B cell (primary cell): ENCODE measurements at regions not wholly inside any gene's neighbourhood (a gene's known extent, or its start where the extent isn't known, plus 50 kb on each side); places are given as distances from the start of the nearest gene placed in this dataset.

ENCODE experiments used
- ATAC-seq: fragments of 200-7000 bp; cut with Tn5 transposase; one replicate; pipeline ENCODE4 v1.10.0; 2021; ENCODE audit warnings: low read depth, mild to moderate bottlenecking, moderate number of reproducible peaks, moderate library complexity
- CTCF ChIA-PET: fragments of 350-600 bp; sonication (Branson Sonifier 250); formaldehyde crosslinking; loops from one replicate; lab custom pipeline; 2021; ENCODE audit warnings: antibody characterized with exemption, inconsistent platforms; lab: Charles Lee
- POLR2A ChIA-PET: fragments of 350-600 bp; sonication (Branson Sonifier 250); formaldehyde crosslinking; loops from one replicate; lab custom pipeline; 2021; ENCODE audit warnings: antibody characterized with exemption; lab: Charles Lee
- DNase-seq: peaks from one replicate; pipeline ENCODE4 v3.0.0; 2013
- H2AFZ ChIP-seq: 2 replicates; pipeline ENCODE4 v1.6.1; 2012; ENCODE audit warnings: mild to moderate bottlenecking, low read depth, low read length; ENCODE audit not compliant: insufficient read depth, poor library complexity, severe bottlenecking
- H3K27ac ChIP-seq, 2 donors: 1 replicate in 1 of 2; 2 replicates in 1 of 2; pipeline ENCODE4 v1.5.1; 2012 to 2013; ENCODE audit warnings: low read length in 2 of 2, mild to moderate bottlenecking in 2 of 2, moderate library complexity in 1 of 2
- H3K27me3 ChIP-seq, 4 experiments: fragments of 200-600 bp in 1 of 4; sonication (generic) in 1 of 4; replicated peaks in 1 of 4; 1 replicate in 2 of 4; 2 replicates in 2 of 4; pipeline versions ENCODE4 v1.6.1 to v1.7.0; 2013 to 2016; ENCODE audit warnings: low read length in 3 of 4, mild to moderate bottlenecking in 2 of 4, mixed read lengths in 1 of 4, moderate library complexity in 1 of 4; ENCODE audit not compliant: insufficient read depth in 4 of 4, control insufficient read depth in 3 of 4; ENCODE audit errors: control extremely low read depth in 1 of 4
- H3K36me3 ChIP-seq, 2 experiments: replicated peaks in 1 of 2; 1 replicate in 1 of 2; 2 replicates in 1 of 2; pipeline versions ENCODE4 v1.6.1 to v1.7.1; 2013; ENCODE audit warnings: low read length in 1 of 2; ENCODE audit not compliant: insufficient read depth in 2 of 2, control insufficient read depth in 1 of 2; ENCODE audit errors: control extremely low read depth in 1 of 2, extremely low read depth in 1 of 2
- H3K4me1 ChIP-seq, 2 donors: fragments of 200-600 bp in 1 of 2; sonication (generic) in 1 of 2; 1 replicate in 1 of 2; 2 replicates in 1 of 2; pipeline versions ENCODE4 v1.5.1 to v1.6.1; 2013 to 2017; ENCODE audit warnings: low read length in 2 of 2; ENCODE audit not compliant: control insufficient read depth in 2 of 2, insufficient read depth in 2 of 2
- H3K4me2 ChIP-seq: replicated peaks from 2 replicates; pipeline ENCODE3; 2012; ENCODE audit warnings: mild to moderate bottlenecking, low read depth, low read length; ENCODE audit not compliant: poor library complexity, severe bottlenecking
- H3K4me3 ChIP-seq, 5 experiments: fragments of 200-600 bp in 1 of 5; sonication (generic) in 1 of 5; 1 replicate in 3 of 5; 2 replicates in 2 of 5; pipeline versions ENCODE4 v1.5.1 to v1.7.0; 2011 to 2016; ENCODE audit warnings: low read length in 4 of 5, mild to moderate bottlenecking in 4 of 5, low read depth in 2 of 5, control low read depth in 1 of 5, moderate library complexity in 1 of 5; ENCODE audit not compliant: insufficient read depth in 1 of 5; ENCODE audit errors: control extremely low read depth in 1 of 5, extremely low read depth in 1 of 5
- H3K79me2 ChIP-seq: fragments of 200-600 bp; sonication (generic); one replicate; pipeline ENCODE4 v1.6.0; 2016; ENCODE audit warnings: low read length; ENCODE audit not compliant: control insufficient read depth, insufficient read depth
- H3K9ac ChIP-seq: fragments of 200-600 bp; sonication (generic); 2 replicates; pipeline ENCODE4 v1.6.1; 2017; ENCODE audit warnings: mild to moderate bottlenecking, low read length, moderate library complexity
- H3K9me3 ChIP-seq, 3 donors: one replicate each; pipeline versions ENCODE4 v1.6.1 to v1.7.1; 2013; ENCODE audit warnings: low read length in 2 of 3; ENCODE audit not compliant: control insufficient read depth in 2 of 3, insufficient read depth in 1 of 3; ENCODE audit errors: control extremely low read depth in 1 of 3
- H4K20me1 ChIP-seq: 2 replicates; pipeline ENCODE4 v1.6.0; 2012; ENCODE audit warnings: mild to moderate bottlenecking, low read length; ENCODE audit not compliant: insufficient read depth, control insufficient read depth, poor library complexity, severe bottlenecking
- H3K27ac Mint-ChIP-seq: one replicate; pipeline ENCODE4 v1.8.0; 2021; ENCODE audit warnings: mixed read lengths
- H3K27me3 Mint-ChIP-seq: one replicate; pipeline ENCODE4 v1.8.0; 2021; ENCODE audit warnings: mixed read lengths
- H3K4me1 Mint-ChIP-seq: one replicate; pipeline ENCODE4 v1.8.0; 2021; ENCODE audit warnings: mixed read lengths
- H3K4me3 Mint-ChIP-seq: one replicate; pipeline ENCODE4 v1.8.0; 2021; ENCODE audit warnings: mixed read lengths
- H3K9me3 Mint-ChIP-seq: one replicate; pipeline ENCODE4 v1.8.0; 2022; ENCODE audit warnings: mixed read lengths; ENCODE audit not compliant: insufficient read depth
- CTCF ChIP-seq: fragments of 200-600 bp; IDR thresholded peaks from one replicate; pipeline ENCODE4 v1.8.0; 2022; ENCODE audit warnings: antibody characterized with exemption, mild to moderate bottlenecking
- EZH2 ChIP-seq: IDR thresholded peaks from 2 replicates; pipeline ENCODE4 v1.6.1; 2012; ENCODE audit warnings: borderline replicate concordance, low read depth, mild to moderate bottlenecking, moderate library complexity, low read length; ENCODE audit not compliant: insufficient read depth, poor library complexity, severe bottlenecking
- WGBS: methylation state at CpG from one replicate; pipeline ENCODE4 v1.1.5; 2013; ENCODE audit warnings: missing lambda C conversion rate; ENCODE audit not compliant: insufficient coverage; 5-methylcytosine and 5-hydroxymethylcytosine counted together
- intact Hi-C: fragments of 100-400 bp; cut with micrococcal nuclease; formaldehyde crosslinking; loops from one replicate; pipeline ENCODE4 v1.10.0; 2022

DNA sequence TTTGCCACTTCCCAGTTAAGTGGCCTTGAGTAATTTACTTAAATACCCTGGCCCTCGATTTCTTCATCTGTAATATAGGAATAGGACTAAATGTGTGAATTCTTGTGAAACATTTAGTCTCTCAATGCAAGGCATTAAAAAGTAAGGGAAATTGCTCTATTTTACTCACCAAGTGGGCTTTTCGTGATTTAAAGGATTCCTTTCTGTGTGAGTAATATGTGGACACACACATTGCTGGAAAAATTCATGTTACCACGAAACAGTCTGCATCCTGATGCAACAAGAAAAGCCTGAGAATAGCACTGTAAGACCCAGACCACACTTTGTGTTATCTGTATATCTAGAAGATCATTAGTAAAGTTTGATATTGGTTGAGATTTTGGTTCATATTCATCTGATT, 1243.0 kb upstream of the CDH9 start:
- DNase-seq (no peak), ATAC-seq (no peak)
- Mint-ChIP-seq H3K27me3 (no peaks in the 10 kb centered on the region), H3K4me3 (no peak overlapping the region), H3K27ac (no peak overlapping the region), H3K4me1 (no peaks in the 10 kb centered on the region), H3K9me3 (no peaks in the 10 kb centered on the region)
- Histone ChIP-seq H3K36me3 (no peaks in the 10 kb centered on the region), H3K27me3 (no peaks in the 10 kb centered on the region), H2AFZ (no peak overlapping the region), H4K20me1 (no peaks in the 10 kb centered on the region), H3K9ac (no peak overlapping the region), H3K79me2 (no peaks in the 10 kb centered on the region), H3K27ac (no peak overlapping the region), H3K9me3 (no peaks in the 10 kb centered on the region), H3K4me1 (no peaks in the 10 kb centered on the region), H3K4me2 (no peak overlapping the region), H3K4me3 (no peak overlapping the region)
- ChIA-PET CTCF (no interaction called here), POLR2A (no interaction called here)
- TF ChIP-seq CTCF (no peak), EZH2 (no peak)
- intact Hi-C loops, result no loop called here
- no CpG with 5 or more reads among the region's 3 CpGs for WGBS

GRCh38 chr5:28275931-28276330, 1237.5 kb upstream of the CDH9 start:
- no peaks in the 10 kb centered on the region for H3K27me3 Mint-ChIP-seq
- ATAC-seq, result no peak
- Histone ChIP-seq H3K9ac (no peak overlapping the region), H3K4me2 (no peak overlapping the region), H3K27ac (no peak overlapping the region), H3K79me2 (no peaks in the 10 kb centered on the region), H4K20me1 (no peaks in the 10 kb centered on the region), H3K36me3 (no peaks in the 10 kb centered on the region), H2AFZ (no peak overlapping the region), H3K4me3 (no peak overlapping the region), H3K27me3 (no peaks in the 10 kb centered on the region), H3K9me3 (no peaks in the 10 kb centered on the region), H3K4me1 (no peaks in the 10 kb centered on the region)
- no peak overlapping the region for H3K27ac Mint-ChIP-seq
- no peak overlapping the region for H3K4me3 Mint-ChIP-seq
- TF ChIP-seq EZH2 (no peak), CTCF (no peak)
- peaks cover 3% of the 10 kb centered on the region for H3K9me3 Mint-ChIP-seq
- no peak for DNase-seq
- POLR2A ChIA-PET, result no interaction called here
- 71% methylated on average over 1 of the region's 4 CpGs for WGBS
- no peaks in the 10 kb centered on the region for H3K4me1 Mint-ChIP-seq
- CTCF ChIA-PET, result no interaction called here
- intact Hi-C loops, result no loop called here
